Gastroesophageal sphincter (tissue), 3 donors: ENCODE measurements at regions not wholly inside any gene's neighbourhood (a gene's known extent, or its start where the extent isn't known, plus 50 kb on each side); places are given as distances from the start of the nearest gene placed in this dataset.

Source experiments
- POLR2AphosphoS5 ChIP-seq: sonication (generic); formaldehyde crosslinking; IDR thresholded peaks from one replicate; pipeline ENCODE4 v1.6.1; 2017; ENCODE audit warnings: antibody characterized with exemption
- TF ChIP-seq, protein P1 (sequence below), 4 experiments: fragments of 200-600 bp in 2 of 4; fragments of 450-650 bp in 2 of 4; sonication (generic) in 1 of 4; IDR thresholded peaks; one replicate each; pipeline ENCODE4 v1.5.1; 2017 to 2019; ENCODE audit warnings: antibody characterized with exemption in 4 of 4, mild to moderate bottlenecking in 2 of 4, moderate library complexity in 2 of 4

DNA sequence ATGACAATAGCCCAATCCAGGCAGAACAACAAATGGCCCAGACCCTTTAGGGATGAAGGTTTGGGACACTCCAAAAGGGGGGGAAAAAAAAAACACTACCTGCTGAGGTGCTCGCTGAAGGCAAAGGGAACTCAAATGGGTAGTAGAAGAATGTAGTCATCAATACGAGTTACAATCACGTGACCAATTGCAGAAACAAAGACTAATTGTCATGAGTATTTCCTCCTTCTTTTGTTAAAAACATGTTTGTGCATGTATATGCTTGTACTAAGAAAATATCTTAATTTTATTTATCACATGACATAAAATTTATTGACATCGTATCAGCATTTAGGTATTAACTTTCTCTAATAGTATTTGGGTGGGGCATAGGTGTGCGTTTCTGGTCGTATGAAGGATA, 743.5 kb downstream of the DNAH5 start:
- TF ChIP-seq, protein P1, sequence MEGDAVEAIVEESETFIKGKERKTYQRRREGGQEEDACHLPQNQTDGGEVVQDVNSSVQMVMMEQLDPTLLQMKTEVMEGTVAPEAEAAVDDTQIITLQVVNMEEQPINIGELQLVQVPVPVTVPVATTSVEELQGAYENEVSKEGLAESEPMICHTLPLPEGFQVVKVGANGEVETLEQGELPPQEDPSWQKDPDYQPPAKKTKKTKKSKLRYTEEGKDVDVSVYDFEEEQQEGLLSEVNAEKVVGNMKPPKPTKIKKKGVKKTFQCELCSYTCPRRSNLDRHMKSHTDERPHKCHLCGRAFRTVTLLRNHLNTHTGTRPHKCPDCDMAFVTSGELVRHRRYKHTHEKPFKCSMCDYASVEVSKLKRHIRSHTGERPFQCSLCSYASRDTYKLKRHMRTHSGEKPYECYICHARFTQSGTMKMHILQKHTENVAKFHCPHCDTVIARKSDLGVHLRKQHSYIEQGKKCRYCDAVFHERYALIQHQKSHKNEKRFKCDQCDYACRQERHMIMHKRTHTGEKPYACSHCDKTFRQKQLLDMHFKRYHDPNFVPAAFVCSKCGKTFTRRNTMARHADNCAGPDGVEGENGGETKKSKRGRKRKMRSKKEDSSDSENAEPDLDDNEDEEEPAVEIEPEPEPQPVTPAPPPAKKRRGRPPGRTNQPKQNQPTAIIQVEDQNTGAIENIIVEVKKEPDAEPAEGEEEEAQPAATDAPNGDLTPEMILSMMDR (IDR thresholded peaks at IDR 0.05): no peak
- no peak for TF ChIP-seq POLR2AphosphoS5
